ENCODE measurements at regions not wholly inside any gene's neighbourhood (a gene's known extent, or its start where the extent isn't known, plus 50 kb on each side); places are given as distances from the start of the nearest gene placed in this dataset.

DNA sequence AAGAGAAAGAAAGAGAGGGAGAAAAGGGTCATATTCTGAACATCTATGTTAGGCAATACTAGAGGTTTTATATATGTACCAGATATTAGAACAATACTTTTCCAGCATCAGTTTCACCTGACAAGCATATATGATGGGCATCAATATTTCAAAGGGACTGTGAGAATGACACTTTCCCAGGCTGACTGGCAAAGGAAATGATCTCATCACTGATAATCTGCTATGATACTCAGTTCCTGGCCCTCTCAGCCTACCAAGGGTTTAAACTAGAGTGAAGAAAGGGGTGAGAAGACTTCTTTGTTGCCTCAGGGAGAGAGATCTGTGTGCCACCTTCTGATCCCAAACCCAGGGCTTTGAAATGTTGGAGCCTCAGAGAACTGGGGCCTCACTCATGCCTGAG is 183.5 kb downstream of the TTC8 start:
- no peaks in the 10 kb centered on the region for H3K36me3 ChIP-seq
- H3K27ac ChIP-seq, result no peak overlapping the region
- H3K4me3 ChIP-seq, result no peak overlapping the region
- H3K27me3 ChIP-seq, result no peaks in the 10 kb centered on the region
- no peaks in the 10 kb centered on the region for H3K9me3 ChIP-seq
- H3K4me1 ChIP-seq, result no peaks in the 10 kb centered on the region
- intact Hi-C loops (cut with DNase I; ENCODE audit: low total_unique reads), result no loop called here
- no peak for DNase-seq (ENCODE audit: low spot score in 2 of 2)
- TF ChIP-seq POLR2AphosphoS5 (IDR thresholded peaks at IDR 0.05) (no peak), POLR2A (IDR thresholded peaks at IDR 0.05) (no peak)
- TF ChIP-seq, protein P1, sequence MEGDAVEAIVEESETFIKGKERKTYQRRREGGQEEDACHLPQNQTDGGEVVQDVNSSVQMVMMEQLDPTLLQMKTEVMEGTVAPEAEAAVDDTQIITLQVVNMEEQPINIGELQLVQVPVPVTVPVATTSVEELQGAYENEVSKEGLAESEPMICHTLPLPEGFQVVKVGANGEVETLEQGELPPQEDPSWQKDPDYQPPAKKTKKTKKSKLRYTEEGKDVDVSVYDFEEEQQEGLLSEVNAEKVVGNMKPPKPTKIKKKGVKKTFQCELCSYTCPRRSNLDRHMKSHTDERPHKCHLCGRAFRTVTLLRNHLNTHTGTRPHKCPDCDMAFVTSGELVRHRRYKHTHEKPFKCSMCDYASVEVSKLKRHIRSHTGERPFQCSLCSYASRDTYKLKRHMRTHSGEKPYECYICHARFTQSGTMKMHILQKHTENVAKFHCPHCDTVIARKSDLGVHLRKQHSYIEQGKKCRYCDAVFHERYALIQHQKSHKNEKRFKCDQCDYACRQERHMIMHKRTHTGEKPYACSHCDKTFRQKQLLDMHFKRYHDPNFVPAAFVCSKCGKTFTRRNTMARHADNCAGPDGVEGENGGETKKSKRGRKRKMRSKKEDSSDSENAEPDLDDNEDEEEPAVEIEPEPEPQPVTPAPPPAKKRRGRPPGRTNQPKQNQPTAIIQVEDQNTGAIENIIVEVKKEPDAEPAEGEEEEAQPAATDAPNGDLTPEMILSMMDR (IDR thresholded peaks at IDR 0.05), result no peak

GRCh38 chr14:89011355-89012281 is 187.2 kb downstream of the TTC8 start:
- TF ChIP-seq, protein P1 (IDR thresholded peaks at IDR 0.05), result no peak
- no peak for TF ChIP-seq POLR2A (IDR thresholded peaks at IDR 0.05)
- TF ChIP-seq POLR2AphosphoS5 (IDR thresholded peaks at IDR 0.05), result no peak
- Histone ChIP-seq H3K27ac (no peak overlapping the region), H3K4me1 (no peaks in the 10 kb centered on the region), H3K36me3 (no peaks in the 10 kb centered on the region), H3K27me3 (no peaks in the 10 kb centered on the region), H3K9me3 (no peaks in the 10 kb centered on the region), H3K4me3 (no peak overlapping the region)
- DNase-seq (ENCODE audit: low spot score in 2 of 2), result no peak
- intact Hi-C loops (cut with DNase I; ENCODE audit: low total_unique reads), result no loop called here

DNA sequence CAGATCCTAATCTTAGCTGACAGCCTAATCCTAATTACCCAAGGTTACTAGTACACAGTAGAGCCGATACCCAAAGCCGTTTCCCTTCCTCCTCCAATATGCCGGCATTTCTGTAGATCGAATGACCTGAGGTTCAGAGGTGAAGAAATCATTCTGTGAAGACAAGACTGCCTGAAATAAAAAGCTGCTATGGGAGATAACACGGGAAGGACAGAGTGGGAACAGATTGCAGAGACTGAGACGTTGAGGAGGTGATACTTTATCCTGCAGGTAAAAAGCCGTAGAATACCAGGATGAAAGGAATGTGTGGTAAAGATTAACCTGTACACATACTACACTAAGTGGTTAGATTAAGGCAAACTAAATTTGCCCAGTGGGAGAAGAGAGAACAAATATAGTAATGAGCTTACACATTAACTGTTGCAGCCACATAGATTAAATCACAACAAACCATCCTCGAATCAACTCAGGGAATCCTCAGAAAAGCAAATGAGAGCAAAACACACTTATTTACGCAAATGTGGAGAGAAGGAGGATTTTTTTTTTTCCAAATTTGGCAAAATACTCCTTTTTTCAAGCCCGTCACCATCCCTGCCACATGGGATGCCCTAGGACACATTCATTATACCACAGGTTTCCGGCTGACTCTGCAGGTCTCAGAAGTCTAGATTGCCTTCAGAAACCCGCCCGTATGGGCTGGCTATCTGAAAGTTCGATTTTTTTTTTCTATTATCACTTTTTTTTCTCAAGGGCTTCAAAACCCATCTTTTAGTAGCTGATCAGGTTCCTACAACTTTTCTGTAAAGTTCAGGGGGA is 188.0 kb downstream of the TTC8 start:
- H3K4me3 ChIP-seq, result no peak overlapping the region
- H3K27ac ChIP-seq, result no peak overlapping the region
- no peaks in the 10 kb centered on the region for H3K9me3 ChIP-seq
- DNase-seq (ENCODE audit: low spot score in 2 of 2), result no peak
- no peaks in the 10 kb centered on the region for H3K36me3 ChIP-seq
- TF ChIP-seq, protein P1 (IDR thresholded peaks at IDR 0.05), result no peak
- TF ChIP-seq POLR2AphosphoS5 (IDR thresholded peaks at IDR 0.05) (no peak), POLR2A (IDR thresholded peaks at IDR 0.05) (no peak)
- intact Hi-C loops (cut with DNase I; ENCODE audit: low total_unique reads), result no loop called here
- H3K27me3 ChIP-seq, result no peaks in the 10 kb centered on the region
- H3K4me1 ChIP-seq, result no peaks in the 10 kb centered on the region

DNA sequence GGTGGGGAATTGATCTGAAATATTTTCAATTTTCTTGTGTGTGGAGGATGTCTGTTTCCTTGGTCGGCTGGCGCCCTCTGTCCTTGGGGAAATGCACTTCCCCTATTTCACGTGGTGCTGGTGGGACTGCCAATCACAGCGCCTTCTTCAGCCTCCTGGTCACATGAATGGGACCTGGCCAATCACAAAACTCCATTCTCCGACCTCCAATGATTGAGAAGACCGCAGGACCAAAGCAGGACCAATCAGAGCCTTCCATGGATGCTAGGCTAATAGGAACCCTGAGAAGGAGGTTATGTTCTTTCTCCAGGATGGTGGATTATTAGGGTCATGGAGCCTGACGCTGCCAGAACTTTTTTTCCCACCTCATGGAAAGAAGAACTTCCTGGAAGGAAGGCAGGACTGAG is 188.7 kb downstream of the TTC8 start:
- H3K9me3 ChIP-seq, result no peaks in the 10 kb centered on the region
- TF ChIP-seq POLR2AphosphoS5 (IDR thresholded peaks at IDR 0.05) (no peak), POLR2A (IDR thresholded peaks at IDR 0.05) (no peak)
- TF ChIP-seq, protein P1 (IDR thresholded peaks at IDR 0.05), result no peak
- H3K27ac ChIP-seq, result no peak overlapping the region
- no peaks in the 10 kb centered on the region for H3K36me3 ChIP-seq
- H3K4me1 ChIP-seq, result no peaks in the 10 kb centered on the region
- intact Hi-C loops (cut with DNase I; ENCODE audit: low total_unique reads), result no loop called here
- no peak for DNase-seq (ENCODE audit: low spot score in 2 of 2)
- no peak overlapping the region for H3K4me3 ChIP-seq
- no peaks in the 10 kb centered on the region for H3K27me3 ChIP-seq

Data from breast epithelium (tissue), 4 donors.